ENCODE measurements at regions not wholly inside any gene's neighbourhood (a gene's known extent, or its start where the extent isn't known, plus 50 kb on each side); places are given as distances from the start of the nearest gene placed in this dataset.

DNA sequence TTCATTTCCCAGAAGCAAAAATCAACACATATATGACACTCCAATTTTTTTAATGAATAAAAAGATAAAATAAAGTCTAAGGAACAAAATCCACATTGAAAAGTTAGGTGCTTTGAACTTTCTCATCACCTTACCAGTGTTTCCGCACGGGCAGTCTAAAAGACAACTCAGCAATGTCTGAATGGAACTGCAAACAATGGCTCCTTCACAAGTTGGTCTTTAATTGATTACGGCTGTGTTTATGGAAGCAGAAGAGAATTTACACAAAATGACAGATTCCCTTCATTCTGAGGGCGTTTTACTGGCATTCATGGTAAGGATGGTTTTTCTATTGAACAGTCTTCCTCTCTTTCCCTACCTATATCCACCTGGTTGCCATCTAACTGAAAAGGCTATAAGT is 65.0 kb upstream of the RNPC3 start:
- TF ChIP-seq, protein P1, sequence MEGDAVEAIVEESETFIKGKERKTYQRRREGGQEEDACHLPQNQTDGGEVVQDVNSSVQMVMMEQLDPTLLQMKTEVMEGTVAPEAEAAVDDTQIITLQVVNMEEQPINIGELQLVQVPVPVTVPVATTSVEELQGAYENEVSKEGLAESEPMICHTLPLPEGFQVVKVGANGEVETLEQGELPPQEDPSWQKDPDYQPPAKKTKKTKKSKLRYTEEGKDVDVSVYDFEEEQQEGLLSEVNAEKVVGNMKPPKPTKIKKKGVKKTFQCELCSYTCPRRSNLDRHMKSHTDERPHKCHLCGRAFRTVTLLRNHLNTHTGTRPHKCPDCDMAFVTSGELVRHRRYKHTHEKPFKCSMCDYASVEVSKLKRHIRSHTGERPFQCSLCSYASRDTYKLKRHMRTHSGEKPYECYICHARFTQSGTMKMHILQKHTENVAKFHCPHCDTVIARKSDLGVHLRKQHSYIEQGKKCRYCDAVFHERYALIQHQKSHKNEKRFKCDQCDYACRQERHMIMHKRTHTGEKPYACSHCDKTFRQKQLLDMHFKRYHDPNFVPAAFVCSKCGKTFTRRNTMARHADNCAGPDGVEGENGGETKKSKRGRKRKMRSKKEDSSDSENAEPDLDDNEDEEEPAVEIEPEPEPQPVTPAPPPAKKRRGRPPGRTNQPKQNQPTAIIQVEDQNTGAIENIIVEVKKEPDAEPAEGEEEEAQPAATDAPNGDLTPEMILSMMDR (conservative IDR thresholded peaks at IDR 0.05 in 1 of 2, IDR thresholded peaks at IDR 0.05 in 1 of 2; ENCODE audit: low read depth in 1 of 2, low read length in 2 of 2): no peak
- no peak for TF ChIP-seq EZH2 (IDR thresholded peaks at IDR 0.05; ENCODE audit: low read length, missing control alignments)
